H9 (cell line): ENCODE measurements at regions not wholly inside any gene's neighbourhood (a gene's known extent, or its start where the extent isn't known, plus 50 kb on each side); places are given as distances from the start of the nearest gene placed in this dataset.
A peak's percentile ranks its signal among the peaks of the same experiment; 100 is the strongest.

Experiments used
- DNase-seq: peaks from one replicate; pipeline ENCODE4 v3.0.0-alpha.2; 2017
- H2AFZ ChIP-seq: one replicate; pipeline ENCODE4 v1.6.1; 2013; ENCODE audit warnings: mild to moderate bottlenecking, low read length, control low read depth, moderate library complexity
- H2AK5ac ChIP-seq: 2 replicates; pipeline ENCODE4 v1.6.1; 2013; ENCODE audit warnings: low read length, control low read depth, mixed read lengths; ENCODE audit not compliant: insufficient read length
- H2BK120ac ChIP-seq: one replicate; pipeline ENCODE4 v1.6.1; 2013; ENCODE audit warnings: low read depth, mild to moderate bottlenecking, low read length, control low read depth, inconsistent platforms; ENCODE audit not compliant: poor library complexity, severe bottlenecking
- H2BK12ac ChIP-seq: 2 replicates; pipeline ENCODE4 v1.6.1; 2013; ENCODE audit warnings: low read length, control low read depth, mixed read lengths, low read depth; ENCODE audit not compliant: insufficient read length
- H2BK15ac ChIP-seq: 2 replicates; pipeline ENCODE4 v1.6.1; 2013; ENCODE audit warnings: low read depth, low read length, control low read depth
- H2BK20ac ChIP-seq: one replicate; pipeline ENCODE4 v1.6.1; 2013; ENCODE audit warnings: low read depth, mild to moderate bottlenecking, low read length, control low read depth, inconsistent platforms; ENCODE audit not compliant: poor library complexity, severe bottlenecking
- H2BK5ac ChIP-seq: 2 replicates; pipeline ENCODE4 v1.6.1; 2013; ENCODE audit warnings: low read length, control low read depth, mixed read lengths; ENCODE audit not compliant: insufficient read length
- H3K14ac ChIP-seq: 2 replicates; pipeline ENCODE4 v1.6.1; 2013; ENCODE audit warnings: low read length, control low read depth; ENCODE audit not compliant: insufficient read depth
- H3K18ac ChIP-seq: 2 replicates; pipeline ENCODE4 v1.6.1; 2013; ENCODE audit warnings: low read depth, mild to moderate bottlenecking, mixed read lengths, low read length, control low read depth; ENCODE audit not compliant: insufficient read length
- H3K23ac ChIP-seq: 2 replicates; pipeline ENCODE4 v1.6.1; 2013; ENCODE audit warnings: low read length, control low read depth, mixed read lengths, low read depth; ENCODE audit not compliant: insufficient read length
- H3K23me2 ChIP-seq: 2 replicates; pipeline ENCODE4 v1.6.1; 2013; ENCODE audit warnings: low read depth, mild to moderate bottlenecking, mixed read lengths, low read length, control low read depth; ENCODE audit not compliant: insufficient read length, poor library complexity, severe bottlenecking
- H3K27ac ChIP-seq: 2 replicates; pipeline ENCODE4 v1.5.1; 2013; ENCODE audit warnings: low read length, control low read depth, mixed read lengths, low read depth; ENCODE audit not compliant: insufficient read length
- H3K27me3 ChIP-seq: 2 replicates; pipeline ENCODE4 v1.6.1; 2013; ENCODE audit warnings: low read length, control low read depth, inconsistent platforms; ENCODE audit not compliant: insufficient read depth
- H3K4ac ChIP-seq: 2 replicates; pipeline ENCODE4 v1.6.1; 2013; ENCODE audit warnings: low read depth, mild to moderate bottlenecking, control low read depth, inconsistent platforms, low read length, moderate library complexity
- H3K4me1 ChIP-seq: 2 replicates; pipeline ENCODE4 v1.6.1; 2013; ENCODE audit warnings: low read length, control low read depth, inconsistent platforms; ENCODE audit not compliant: insufficient read depth
- H3K4me2 ChIP-seq: 2 replicates; pipeline ENCODE4 v1.6.1; 2013; ENCODE audit warnings: low read length, control low read depth, mixed read lengths; ENCODE audit not compliant: insufficient read length, insufficient read depth
- H3K56ac ChIP-seq: 2 replicates; pipeline ENCODE4 v1.6.1; 2013; ENCODE audit warnings: low read depth, mild to moderate bottlenecking, mixed read lengths, low read length, control low read depth; ENCODE audit not compliant: insufficient read length
- H3K79me1 ChIP-seq: 2 replicates; pipeline ENCODE4 v1.6.1; 2013; ENCODE audit warnings: low read depth, mild to moderate bottlenecking, moderate library complexity, low read length, control low read depth, inconsistent platforms; ENCODE audit not compliant: insufficient read depth, poor library complexity, severe bottlenecking
- H3K79me2 ChIP-seq: 2 replicates; pipeline ENCODE4 v1.6.1; 2013; ENCODE audit warnings: low read length, control low read depth, inconsistent platforms; ENCODE audit not compliant: insufficient read depth
- H3K9ac ChIP-seq: 2 replicates; pipeline ENCODE4 v1.6.1; 2013; ENCODE audit warnings: low read length, control low read depth, mixed read lengths; ENCODE audit not compliant: insufficient read length; ENCODE audit errors: extremely low read depth
- H3K9me3 ChIP-seq: one replicate; pipeline ENCODE4 v1.6.1; 2013; ENCODE audit warnings: low read depth, low read length, inconsistent platforms; ENCODE audit not compliant: control insufficient read depth
- H3T11ph ChIP-seq: one replicate; pipeline ENCODE4 v1.6.1; 2013; ENCODE audit warnings: mild to moderate bottlenecking, low read length, control low read depth, inconsistent platforms
- H4K20me1 ChIP-seq: one replicate; pipeline ENCODE4 v1.6.1; 2013; ENCODE audit not compliant: control insufficient read depth, insufficient read length, insufficient read depth
- H4K5ac ChIP-seq: 2 replicates; pipeline ENCODE4 v1.6.1; 2013; ENCODE audit warnings: low read depth, mild to moderate bottlenecking, mixed read lengths, low read length, control low read depth; ENCODE audit not compliant: insufficient read length
- H4K8ac ChIP-seq: replicated peaks from 2 replicates; pipeline ENCODE4 v1.6.1; 2013; ENCODE audit warnings: low read length, control low read depth, mixed read lengths, low read depth; ENCODE audit not compliant: insufficient read length
- H4K91ac ChIP-seq: 2 replicates; pipeline ENCODE4 v1.6.1; 2013; ENCODE audit warnings: low read depth, mild to moderate bottlenecking, moderate library complexity, mixed read lengths, low read length, control low read depth; ENCODE audit not compliant: insufficient read length
- H3K27ac Mint-ChIP-seq, 3 experiments: 2 replicates in 2 of 3; 3 replicates in 1 of 3; pipeline ENCODE4 v1.8.0; 2020 to 2021; ENCODE audit warnings: mixed read lengths in 3 of 3, mild to moderate bottlenecking in 1 of 3, moderate library complexity in 1 of 3
- H3K27me3 Mint-ChIP-seq: 2 replicates; pipeline ENCODE4 v1.8.0; 2021; ENCODE audit warnings: low read depth, mild to moderate bottlenecking, moderate library complexity, mixed read lengths
- H3K36me3 Mint-ChIP-seq, 3 experiments: 2 replicates in 2 of 3; 3 replicates in 1 of 3; pipeline ENCODE4 v1.8.0; 2020 to 2021; ENCODE audit warnings: low read depth in 3 of 3, mixed read lengths in 3 of 3; ENCODE audit not compliant: insufficient read depth in 1 of 3
- H3K4me1 Mint-ChIP-seq, 2 experiments: 2 replicates each; pipeline ENCODE4 v1.8.0; 2020; ENCODE audit warnings: mixed read lengths in 2 of 2
- H3K4me3 Mint-ChIP-seq, 2 experiments: 2 replicates in 1 of 2; 3 replicates in 1 of 2; pipeline ENCODE4 v1.8.0; 2020 to 2021; ENCODE audit warnings: mild to moderate bottlenecking in 2 of 2, mixed read lengths in 2 of 2, moderate library complexity in 1 of 2
- H3K9me3 Mint-ChIP-seq, 2 experiments: 2 replicates in 1 of 2; 3 replicates in 1 of 2; pipeline ENCODE4 v1.8.0; 2020; ENCODE audit warnings: mild to moderate bottlenecking in 2 of 2, mixed read lengths in 2 of 2, moderate library complexity in 1 of 2
- CTCF ChIP-seq: fragments of 200-600 bp; sonication (generic); conservative IDR thresholded peaks from 3 replicates; pipeline ENCODE4 v1.8.0; 2021; ENCODE audit warnings: antibody characterized with exemption, mild to moderate bottlenecking
- WGBS: extraction: QIAGEN DNeasy Blood & Tissue Kit; methylation state at CpG from one replicate; pipeline ENCODE4 v1.1.7; 2013; ENCODE audit warnings: missing lambda C conversion rate, low lambda C conversion rate, mixed read lengths; ENCODE audit not compliant: insufficient read length; ENCODE audit errors: extremely low coverage; 5-methylcytosine and 5-hydroxymethylcytosine counted together

GRCh38 chr3:25904206-25904605, 114.3 kb downstream of the OXSM start:
- no peak overlapping the region for H2AK5ac ChIP-seq
- no peak overlapping the region for H3K4me2 ChIP-seq
- H3K4ac ChIP-seq, result no peak overlapping the region
- H3K4me3 Mint-ChIP-seq, result no peak overlapping the region
- H2BK20ac ChIP-seq, result no peak overlapping the region
- peak; percentile 50; the same call in 2 of the 3 replicates for TF ChIP-seq CTCF
- H4K20me1 ChIP-seq, result no peaks in the 10 kb centered on the region
- no peaks in the 10 kb centered on the region for H3K9me3 Mint-ChIP-seq
- no peak overlapping the region for H3T11ph ChIP-seq
- no peak overlapping the region for H4K8ac ChIP-seq
- no peak overlapping the region for H2AFZ ChIP-seq
- H3K27me3 ChIP-seq, result no peaks in the 10 kb centered on the region
- H3K18ac ChIP-seq, result no peak overlapping the region
- H3K9ac ChIP-seq, result no peak overlapping the region
- H3K27ac ChIP-seq, result no peak overlapping the region
- no peaks in the 10 kb centered on the region for H3K27me3 Mint-ChIP-seq
- H4K91ac ChIP-seq, result no peak overlapping the region
- no peaks in the 10 kb centered on the region for H3K36me3 Mint-ChIP-seq
- no peaks in the 10 kb centered on the region for H3K23me2 ChIP-seq
- no peaks in the 10 kb centered on the region for H3K79me2 ChIP-seq
- no peak overlapping the region for H2BK15ac ChIP-seq
- no peaks in the 10 kb centered on the region; the same call in 1 of the 2 replicates for H3K4me1 ChIP-seq
- H3K23ac ChIP-seq, result no peak overlapping the region
- no peak overlapping the region for H2BK120ac ChIP-seq
- H3K4me1 Mint-ChIP-seq, result peaks cover 18 to 33% of the 10 kb centered on the region in 2 experiments
- H4K5ac ChIP-seq, result no peak overlapping the region
- H3K14ac ChIP-seq, result no peak overlapping the region
- H3K9me3 ChIP-seq, result no peaks in the 10 kb centered on the region
- WGBS, result no CpG with 5 or more reads among the region's 3 CpGs
- H3K79me1 ChIP-seq, result no peaks in the 10 kb centered on the region
- H3K56ac ChIP-seq, result no peak overlapping the region
- no peak overlapping the region for H2BK5ac ChIP-seq
- H2BK12ac ChIP-seq, result no peak overlapping the region
- H3K27ac Mint-ChIP-seq, result no peak overlapping the region
- DNase-seq, result peak; percentile 42
